A549 (cell line): ENCODE measurements at regions not wholly inside any gene's neighbourhood (a gene's known extent, or its start where the extent isn't known, plus 50 kb on each side); places are given as distances from the start of the nearest gene placed in this dataset.

Experiments
- ATAC-seq, 2 experiments: fragments of 200-7000 bp in 1 of 2; fragments of >200 bp in 1 of 2; cut with Nextera tagmentation in 1 of 2; cut with Tn5 transposase in 1 of 2; 3 replicates each; pipeline versions ENCODE4 v1.8.0 to v1.9.1; 2018 to 2020; ENCODE audit warnings: mild to moderate bottlenecking in 1 of 2, moderate library complexity in 1 of 2
- CTCF ChIA-PET: fragments of 300-600 bp; sonication (Branson Sonifier 250); formaldehyde crosslinking; extraction: SDS; loops from one replicate; lab custom pipeline; 2021; ENCODE audit warnings: antibody characterized with exemption, inconsistent platforms; lab: Yijun Ruan, JAX
- POLR2A ChIA-PET: fragments of 350-600 bp; formaldehyde crosslinking; extraction: SDS; loops from one replicate; lab custom pipeline; 2021; ENCODE audit warnings: antibody characterized with exemption, inconsistent platforms; lab: Yijun Ruan, JAX
- DNase-seq, 2 experiments: peaks; one replicate each; pipeline versions ENCODE4 v3.0.0 to v3.0.0-alpha.2; 2011 to 2016; ENCODE audit warnings: low read depth in 1 of 2, low spot score in 1 of 2
- FAIRE-seq: peaks from 2 replicates; lab custom pipeline; 2011; peaks lifted over from hg19 to GRCh38; lab: Jason Lieb, UNC
- H3K27ac ChIP-seq, 2 experiments: fragments of >200 bp; sonication (Bioruptor Twin); formaldehyde crosslinking; 3 replicates each; pipeline ENCODE4 v1.5.1; 2016 to 2017
- H3K4me1 ChIP-seq: fragments of >200 bp; sonication (Bioruptor Twin); formaldehyde crosslinking; 3 replicates; pipeline ENCODE4 v1.6.1; 2016
- H3K4me2 ChIP-seq: fragments of >200 bp; sonication (Bioruptor Twin); formaldehyde crosslinking; 3 replicates; pipeline ENCODE4 v1.6.1; 2016
- H3K4me3 ChIP-seq: fragments of >200 bp; sonication (Bioruptor Twin); formaldehyde crosslinking; 3 replicates; pipeline ENCODE4 v1.5.1; 2016
- H3K9me3 ChIP-seq: fragments of >200 bp; sonication (Bioruptor Twin); formaldehyde crosslinking; 3 replicates; pipeline ENCODE4 v1.6.1; 2016
- BHLHE40 ChIP-seq: IDR thresholded peaks from 2 replicates; pipeline ENCODE4 v1.6.1; 2012; ENCODE audit warnings: low read depth, low read length, inconsistent platforms
- CHD4 ChIP-seq: fragments of 200-600 bp; sonication (generic); IDR thresholded peaks from 2 replicates; pipeline ENCODE4 v1.6.1; 2016; ENCODE audit warnings: antibody characterized with exemption, mild to moderate bottlenecking, borderline replicate concordance
- E2F6 ChIP-seq: IDR thresholded peaks from 2 replicates; pipeline ENCODE4 v1.6.1; 2012; ENCODE audit warnings: low read depth, borderline replicate concordance
- EHF ChIP-seq: fragments of 250-450 bp; sonication (Bioruptor Pico); IDR thresholded peaks from 2 replicates; pipeline ENCODE4 v1.5.0; 2020; ENCODE audit warnings: mild to moderate bottlenecking
- EP300 ChIP-seq, 2 experiments: fragments of >200 bp; sonication (Bioruptor Twin); formaldehyde crosslinking; IDR thresholded peaks; 2 replicates in 1 of 2; 3 replicates in 1 of 2; pipeline ENCODE4 v1.6.1; 2016 to 2017
- ESRRA ChIP-seq: fragments of 150-350 bp; IDR thresholded peaks from 2 replicates; pipeline ENCODE4 v1.6.1; 2014; ENCODE audit warnings: mild to moderate bottlenecking, low read length, borderline replicate concordance
- FOSL2 ChIP-seq, 2 experiments: fragments of 450-650 bp in 1 of 2; fragments of >200 bp in 1 of 2; sonication (Bioruptor Twin) in 1 of 2; formaldehyde crosslinking; IDR thresholded peaks; 2 replicates each; pipeline versions ENCODE4 v1.5.0 to v1.6.1; 2016 to 2020; ENCODE audit warnings: mild to moderate bottlenecking in 1 of 2, moderate library complexity in 1 of 2
- FOXS1 ChIP-seq: fragments of 250-450 bp; sonication (Bioruptor Pico); IDR thresholded peaks from 2 replicates; pipeline ENCODE4 v1.5.0; 2020; ENCODE audit warnings: mild to moderate bottlenecking, moderate library complexity
- GATA3 ChIP-seq: IDR thresholded peaks from 2 replicates; pipeline ENCODE4 v1.6.1; 2012; ENCODE audit warnings: borderline replicate concordance
- HDAC2 ChIP-seq: fragments of 200-600 bp; sonication (generic); IDR thresholded peaks from 2 replicates; pipeline ENCODE4 v1.6.1; 2016
- HOXA7 ChIP-seq: fragments of 250-450 bp; sonication (Bioruptor Pico); IDR thresholded peaks from 2 replicates; pipeline ENCODE4 v1.5.0; 2020; ENCODE audit warnings: mild to moderate bottlenecking, moderate library complexity
- HOXB13 ChIP-seq: fragments of 250-450 bp; sonication (Bioruptor Pico); IDR thresholded peaks from 2 replicates; pipeline ENCODE4 v1.5.0; 2020; ENCODE audit warnings: low read depth, mild to moderate bottlenecking, moderate library complexity
- JUNB ChIP-seq: fragments of >200 bp; sonication (Bioruptor Twin); formaldehyde crosslinking; IDR thresholded peaks from 2 replicates; pipeline ENCODE4 v1.6.1; 2016
- KDM1A ChIP-seq: fragments of 200-600 bp; sonication (generic); IDR thresholded peaks from 2 replicates; pipeline ENCODE4 v1.6.1; 2016; ENCODE audit warnings: low read depth, mild to moderate bottlenecking
- KDM5A ChIP-seq: fragments of 200-600 bp; sonication (generic); IDR thresholded peaks from 2 replicates; pipeline ENCODE4 v1.6.1; 2016; ENCODE audit warnings: antibody characterized with exemption, mild to moderate bottlenecking
- NR3C1 ChIP-seq: fragments of >200 bp; sonication (Bioruptor Twin); formaldehyde crosslinking; IDR thresholded peaks from 3 replicates; pipeline ENCODE4 v1.6.1; 2017
- PHF8 ChIP-seq: fragments of 200-600 bp; sonication (generic); IDR thresholded peaks from 2 replicates; pipeline ENCODE4 v1.6.1; 2016; ENCODE audit warnings: low read depth, mild to moderate bottlenecking, antibody characterized with exemption, moderate library complexity, borderline replicate concordance
- POLR2A ChIP-seq: IDR thresholded peaks from 2 replicates; pipeline ENCODE4 v1.6.1; 2012; ENCODE audit warnings: mild to moderate bottlenecking, low read length
- RAD21 ChIP-seq, 2 experiments: fragments of >200 bp in 1 of 2; sonication (Bioruptor Twin) in 1 of 2; formaldehyde crosslinking in 1 of 2; IDR thresholded peaks in 1 of 2; conservative IDR thresholded peaks in 1 of 2; 2 replicates in 1 of 2; 3 replicates in 1 of 2; pipeline ENCODE4 v1.6.1; 2012 to 2018; ENCODE audit warnings: inconsistent platforms in 1 of 2
- RFX5 ChIP-seq: fragments of 450-650 bp; IDR thresholded peaks from 2 replicates; pipeline ENCODE4 v1.7.1; 2014; ENCODE audit warnings: antibody characterized with exemption, mild to moderate bottlenecking, moderate library complexity
- SMC3 ChIP-seq: fragments of >200 bp; sonication (Bioruptor Twin); formaldehyde crosslinking; IDR thresholded peaks from 3 replicates; pipeline ENCODE4 v1.6.1; 2018; ENCODE audit warnings: inconsistent platforms
- SREBF2 ChIP-seq: fragments of 450-650 bp; IDR thresholded peaks from 2 replicates; pipeline ENCODE4 v1.6.1; 2014; ENCODE audit warnings: mild to moderate bottlenecking, moderate library complexity
- ZFP36 ChIP-seq: fragments of 450-650 bp; IDR thresholded peaks from 2 replicates; pipeline ENCODE4 v1.6.1; 2014; ENCODE audit warnings: borderline replicate concordance; ENCODE audit not compliant: partially characterized antibody
- ZNF302 ChIP-seq: fragments of 250-450 bp; sonication (Bioruptor Pico); IDR thresholded peaks from 2 replicates; pipeline ENCODE4 v1.9.0; 2021; ENCODE audit warnings: inconsistent platforms, mild to moderate bottlenecking, moderate library complexity
- ZSCAN20 ChIP-seq: fragments of 250-450 bp; sonication (Bioruptor Pico); IDR thresholded peaks from 2 replicates; pipeline ENCODE4 v1.8.0; 2022; ENCODE audit warnings: mild to moderate bottlenecking, moderate library complexity
- WGBS: methylation state at CpG from one replicate; pipeline ENCODE4 v1.1.6; 2017; ENCODE audit errors: missing lambda C conversion rate; 5-methylcytosine and 5-hydroxymethylcytosine counted together
- TF ChIP-seq, protein P1 (sequence below): fragments of >200 bp; sonication (Bioruptor Twin); formaldehyde crosslinking; IDR thresholded peaks from 3 replicates; pipeline ENCODE4 v1.5.1; 2016
- TF ChIP-seq, protein P2 (sequence below): fragments of 150-350 bp; IDR thresholded peaks from 2 replicates; pipeline ENCODE4 v1.6.1; 2014; ENCODE audit warnings: low read depth, mild to moderate bottlenecking, low read length

DNA sequence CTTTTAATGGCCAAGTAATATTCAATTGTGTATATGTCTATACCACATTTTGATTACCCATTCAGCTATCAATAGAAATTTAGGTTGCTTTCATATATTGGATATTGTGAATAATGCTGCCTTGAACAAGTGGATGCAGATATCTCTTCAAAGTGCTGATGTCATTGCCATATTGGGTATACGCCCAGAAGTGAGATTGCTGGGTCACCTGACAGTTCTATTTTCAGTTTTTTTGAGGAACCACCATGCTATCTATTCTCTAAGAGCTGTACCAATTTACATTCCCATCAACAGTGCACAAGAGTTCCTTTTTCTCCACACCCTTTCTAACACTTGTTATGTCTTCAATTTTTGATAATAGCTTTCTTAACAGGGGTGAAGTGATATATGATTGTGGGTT is 306.9 kb downstream of the ZNF516 start:
- ChIA-PET CTCF (no interaction called here), POLR2A (no interaction called here)
- Histone ChIP-seq H3K9me3 (no peaks in the 10 kb centered on the region), H3K4me3 (no peak overlapping the region), H3K4me1 (no peaks in the 10 kb centered on the region), H3K27ac (no peak overlapping the region), H3K4me2 (no peak overlapping the region)
- DNase-seq (no peak), ATAC-seq (no peak), FAIRE-seq (no peak)
- no peak for TF ChIP-seq ZSCAN20 (CRISPR knock-in tag)
- TF ChIP-seq HDAC2 = no peak
- TF ChIP-seq HOXA7 (CRISPR knock-in tag) = no peak
- no peak for TF ChIP-seq ZFP36
- TF ChIP-seq NR3C1 = no peak
- TF ChIP-seq RAD21 (conservative IDR thresholded peaks at IDR 0.05 in 1 of 2, IDR thresholded peaks at IDR 0.05 in 1 of 2) = no peak
- TF ChIP-seq EP300 (IDR thresholded peaks at IDR 0.05) = no peak
- TF ChIP-seq HOXB13 = no peak
- no peak for TF ChIP-seq POLR2A
- TF ChIP-seq BHLHE40 = no peak
- no peak for TF ChIP-seq EHF (CRISPR knock-in tag)
- no peak for TF ChIP-seq KDM1A
- TF ChIP-seq SREBF2 = no peak
- TF ChIP-seq CHD4 = no peak
- no peak for TF ChIP-seq JUNB
- no peak for TF ChIP-seq E2F6
- TF ChIP-seq, protein P1, sequence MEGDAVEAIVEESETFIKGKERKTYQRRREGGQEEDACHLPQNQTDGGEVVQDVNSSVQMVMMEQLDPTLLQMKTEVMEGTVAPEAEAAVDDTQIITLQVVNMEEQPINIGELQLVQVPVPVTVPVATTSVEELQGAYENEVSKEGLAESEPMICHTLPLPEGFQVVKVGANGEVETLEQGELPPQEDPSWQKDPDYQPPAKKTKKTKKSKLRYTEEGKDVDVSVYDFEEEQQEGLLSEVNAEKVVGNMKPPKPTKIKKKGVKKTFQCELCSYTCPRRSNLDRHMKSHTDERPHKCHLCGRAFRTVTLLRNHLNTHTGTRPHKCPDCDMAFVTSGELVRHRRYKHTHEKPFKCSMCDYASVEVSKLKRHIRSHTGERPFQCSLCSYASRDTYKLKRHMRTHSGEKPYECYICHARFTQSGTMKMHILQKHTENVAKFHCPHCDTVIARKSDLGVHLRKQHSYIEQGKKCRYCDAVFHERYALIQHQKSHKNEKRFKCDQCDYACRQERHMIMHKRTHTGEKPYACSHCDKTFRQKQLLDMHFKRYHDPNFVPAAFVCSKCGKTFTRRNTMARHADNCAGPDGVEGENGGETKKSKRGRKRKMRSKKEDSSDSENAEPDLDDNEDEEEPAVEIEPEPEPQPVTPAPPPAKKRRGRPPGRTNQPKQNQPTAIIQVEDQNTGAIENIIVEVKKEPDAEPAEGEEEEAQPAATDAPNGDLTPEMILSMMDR = no peak
- TF ChIP-seq PHF8 = no peak
- 0% methylated on average over 1 of the region's 1 CpG for WGBS

DNA sequence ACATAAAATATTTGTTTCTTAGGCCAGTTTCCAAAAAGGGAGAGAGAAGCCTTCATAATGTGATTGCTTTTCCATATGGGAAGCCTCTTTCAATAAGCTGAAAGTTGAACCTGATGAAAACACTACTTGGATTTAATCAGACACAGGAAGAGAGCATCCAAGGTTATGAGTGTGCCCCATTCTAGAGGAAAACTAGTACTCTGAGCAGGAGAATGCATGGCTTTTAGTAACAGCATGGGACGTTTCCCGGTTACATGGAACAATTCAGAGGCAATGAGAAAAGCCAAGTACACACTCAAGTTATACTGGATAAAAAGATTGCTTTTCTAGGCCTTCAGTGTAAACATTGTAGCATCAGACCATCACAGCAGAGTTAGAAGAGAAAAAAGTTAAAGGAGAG is 315.8 kb downstream of the ZNF516 start:
- WGBS = 9% methylated on average over 2 of the region's 2 CpGs
- no peak for ATAC-seq
- no peak overlapping the region for H3K27ac ChIP-seq
- H3K4me3 ChIP-seq = no peak overlapping the region
- TF ChIP-seq FOXS1 (CRISPR knock-in tag) = no peak
- TF ChIP-seq, protein P2, sequence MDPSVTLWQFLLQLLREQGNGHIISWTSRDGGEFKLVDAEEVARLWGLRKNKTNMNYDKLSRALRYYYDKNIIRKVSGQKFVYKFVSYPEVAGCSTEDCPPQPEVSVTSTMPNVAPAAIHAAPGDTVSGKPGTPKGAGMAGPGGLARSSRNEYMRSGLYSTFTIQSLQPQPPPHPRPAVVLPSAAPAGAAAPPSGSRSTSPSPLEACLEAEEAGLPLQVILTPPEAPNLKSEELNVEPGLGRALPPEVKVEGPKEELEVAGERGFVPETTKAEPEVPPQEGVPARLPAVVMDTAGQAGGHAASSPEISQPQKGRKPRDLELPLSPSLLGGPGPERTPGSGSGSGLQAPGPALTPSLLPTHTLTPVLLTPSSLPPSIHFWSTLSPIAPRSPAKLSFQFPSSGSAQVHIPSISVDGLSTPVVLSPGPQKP = no peak
- TF ChIP-seq HDAC2 = no peak
- TF ChIP-seq HOXA7 (CRISPR knock-in tag) = no peak
- no peak for TF ChIP-seq ZNF302 (CRISPR knock-in tag)
- no peak for TF ChIP-seq RFX5
- TF ChIP-seq ZSCAN20 (CRISPR knock-in tag) = no peak
- TF ChIP-seq ESRRA = no peak
- TF ChIP-seq POLR2A = no peak
- no peak for TF ChIP-seq SMC3
- TF ChIP-seq SREBF2 = no peak
- no peak for TF ChIP-seq GATA3
- no peak for TF ChIP-seq FOSL2 (IDR thresholded peaks at IDR 0.05)
- TF ChIP-seq FOSL2 (CRISPR knock-in tag; IDR thresholded peaks at IDR 0.05) = no peak
- TF ChIP-seq KDM5A = no peak
- TF ChIP-seq, all 56 proteins: peak for 0
- POLR2A ChIA-PET = no interaction called here
- DNase-seq (no peak), FAIRE-seq (no peak)
- CTCF ChIA-PET = no interaction called here
- H3K4me2 ChIP-seq = no peak overlapping the region
- H3K4me1 ChIP-seq = no peaks in the 10 kb centered on the region
- H3K9me3 ChIP-seq = no peaks in the 10 kb centered on the region
